ENCODE measurements at regions not wholly inside any gene's neighbourhood (a gene's known extent, or its start where the extent isn't known, plus 50 kb on each side); places are given as distances from the start of the nearest gene placed in this dataset.
"Not testable (repeated sequence)": the region's sequence is repeated elsewhere in the genome, so short reads cannot be mapped to it uniquely, and the experiment has no call there.

GRCh38 chr12:89825591-89826449 lies 117.2 kb upstream of the ATP2B1 start:
- CTCF ChIA-PET: no interaction called here
- intact Hi-C loops (cut with micrococcal nuclease): no loop called here
- no peaks in the 10 kb centered on the region for H3K9me3 Mint-ChIP-seq
- no peak overlapping the region for H3K4me3 Mint-ChIP-seq
- H3K4me1 Mint-ChIP-seq (ENCODE audit: low read depth): peaks cover 13% of the 10 kb centered on the region
- H3K36me3 Mint-ChIP-seq (ENCODE audit: low read depth): peaks cover 1% of the 10 kb centered on the region
- peaks cover 2% of the 10 kb centered on the region for H3K27me3 Mint-ChIP-seq (ENCODE audit: low read depth)
- DNase-seq: no peak
- H3K27ac Mint-ChIP-seq: no peak overlapping the region

- CTCF ChIA-PET: no interaction called here
- intact Hi-C loops (cut with micrococcal nuclease): no loop called here
- Mint-ChIP-seq H3K4me1 (ENCODE audit: low read depth) (peaks cover 13% of the 10 kb centered on the region), H3K9me3 (no peaks in the 10 kb centered on the region), H3K4me3 (no peak overlapping the region), H3K27me3 (ENCODE audit: low read depth) (peaks cover 2% of the 10 kb centered on the region), H3K36me3 (ENCODE audit: low read depth) (peaks cover 1% of the 10 kb centered on the region), H3K27ac (no peak overlapping the region)
- no peak for DNase-seq
Observed at GRCh38 chr12:89824822-89825221, 116.2 kb upstream of the ATP2B1 start.

GRCh38 chr12:89822992-89823391 lies 114.4 kb upstream of the ATP2B1 start:
- H3K36me3 Mint-ChIP-seq (ENCODE audit: low read depth); CTCF ChIA-PET; H3K4me3 Mint-ChIP-seq; DNase-seq; H3K9me3 Mint-ChIP-seq; H3K27me3 Mint-ChIP-seq (ENCODE audit: low read depth); intact Hi-C loops (cut with micrococcal nuclease); H3K27ac Mint-ChIP-seq: not testable (repeated sequence)
- peaks cover 13% of the 10 kb centered on the region for H3K4me1 Mint-ChIP-seq (ENCODE audit: low read depth)

GRCh38 chr12:89821896-89822295 lies 113.3 kb upstream of the ATP2B1 start:
- H3K36me3 Mint-ChIP-seq (ENCODE audit: low read depth): no peaks in the 10 kb centered on the region
- intact Hi-C loops (cut with micrococcal nuclease): no loop called here
- no peak overlapping the region for H3K4me3 Mint-ChIP-seq
- CTCF ChIA-PET: no interaction called here
- H3K27ac Mint-ChIP-seq: no peak overlapping the region
- H3K4me1 Mint-ChIP-seq (ENCODE audit: low read depth): peaks cover 13% of the 10 kb centered on the region
- no peaks in the 10 kb centered on the region for H3K9me3 Mint-ChIP-seq
- H3K27me3 Mint-ChIP-seq (ENCODE audit: low read depth): no peaks in the 10 kb centered on the region
- no peak for DNase-seq

- no peaks in the 10 kb centered on the region for H3K36me3 Mint-ChIP-seq (ENCODE audit: low read depth)
Observed at GRCh38 chr12:89817501-89818226, 109.0 kb upstream of the ATP2B1 start.

GRCh38 chr12:89815225-89815624 lies 106.6 kb upstream of the ATP2B1 start:
- CTCF ChIA-PET: no interaction called here
- Mint-ChIP-seq H3K27me3 (ENCODE audit: low read depth) (no peaks in the 10 kb centered on the region), H3K4me1 (ENCODE audit: low read depth) (no peaks in the 10 kb centered on the region), H3K9me3 (no peaks in the 10 kb centered on the region), H3K27ac (no peak overlapping the region), H3K36me3 (ENCODE audit: low read depth) (no peaks in the 10 kb centered on the region), H3K4me3 (no peak overlapping the region)
- DNase-seq: no peak
- intact Hi-C loops (cut with micrococcal nuclease): no loop called here

More at GRCh38 chr12:89817501-89818226, 109.0 kb upstream of the ATP2B1 start:
- Mint-ChIP-seq H3K9me3 (no peaks in the 10 kb centered on the region), H3K4me1 (ENCODE audit: low read depth) (no peaks in the 10 kb centered on the region), H3K27me3 (ENCODE audit: low read depth) (no peaks in the 10 kb centered on the region), H3K4me3 (no peak overlapping the region), H3K27ac (no peak overlapping the region)
- CTCF ChIA-PET: interaction anchor here (0.6 kb wide), 1 partner anchor 828 kb away, joined by 3 read pairs; no protein-coding TSS in a partner anchor
- intact Hi-C loops (cut with micrococcal nuclease): no loop called here
- DNase-seq: no peak

- intact Hi-C loops (cut with micrococcal nuclease): no loop called here
- Mint-ChIP-seq H3K36me3 (ENCODE audit: low read depth) (no peaks in the 10 kb centered on the region), H3K4me3 (no peak overlapping the region), H3K27ac (no peak overlapping the region), H3K27me3 (ENCODE audit: low read depth) (no peaks in the 10 kb centered on the region), H3K4me1 (ENCODE audit: low read depth) (no peaks in the 10 kb centered on the region), H3K9me3 (no peaks in the 10 kb centered on the region)
- CTCF ChIA-PET: no interaction called here
- DNase-seq: no peak
Observed at GRCh38 chr12:89803412-89803811, 94.8 kb upstream of the ATP2B1 start.

- CTCF ChIA-PET: no interaction called here
- DNase-seq: no peak
- Mint-ChIP-seq H3K4me1 (ENCODE audit: low read depth) (no peaks in the 10 kb centered on the region), H3K9me3 (no peaks in the 10 kb centered on the region), H3K36me3 (ENCODE audit: low read depth) (no peaks in the 10 kb centered on the region), H3K27ac (no peak overlapping the region), H3K27me3 (ENCODE audit: low read depth) (no peaks in the 10 kb centered on the region), H3K4me3 (no peak overlapping the region)
- intact Hi-C loops (cut with micrococcal nuclease): no loop called here
Observed at GRCh38 chr12:89801284-89801683, 92.6 kb upstream of the ATP2B1 start.

- intact Hi-C loops (cut with micrococcal nuclease): no loop called here
- Mint-ChIP-seq H3K4me3 (no peak overlapping the region), H3K36me3 (ENCODE audit: low read depth) (no peaks in the 10 kb centered on the region), H3K9me3 (no peaks in the 10 kb centered on the region), H3K4me1 (ENCODE audit: low read depth) (no peaks in the 10 kb centered on the region), H3K27me3 (ENCODE audit: low read depth) (no peaks in the 10 kb centered on the region), H3K27ac (no peak overlapping the region)
- CTCF ChIA-PET: no interaction called here
- DNase-seq: no peak
Observed at GRCh38 chr12:89800435-89800834, 91.8 kb upstream of the ATP2B1 start.

- Mint-ChIP-seq H3K36me3 (ENCODE audit: low read depth) (no peaks in the 10 kb centered on the region), H3K9me3 (no peaks in the 10 kb centered on the region), H3K4me3 (no peak overlapping the region), H3K27ac (no peak overlapping the region), H3K4me1 (ENCODE audit: low read depth) (no peaks in the 10 kb centered on the region), H3K27me3 (ENCODE audit: low read depth) (no peaks in the 10 kb centered on the region)
- no peak for DNase-seq
- CTCF ChIA-PET: no interaction called here
- intact Hi-C loops (cut with micrococcal nuclease): no loop called here
Observed at GRCh38 chr12:89799316-89799715, 90.7 kb upstream of the ATP2B1 start.

- Mint-ChIP-seq H3K4me3 (no peak overlapping the region), H3K9me3 (no peaks in the 10 kb centered on the region), H3K36me3 (ENCODE audit: low read depth) (no peaks in the 10 kb centered on the region), H3K4me1 (ENCODE audit: low read depth) (no peaks in the 10 kb centered on the region), H3K27me3 (ENCODE audit: low read depth) (no peaks in the 10 kb centered on the region), H3K27ac (no peak overlapping the region)
- CTCF ChIA-PET: interaction anchor here (0.7 kb wide), 1 partner anchor 204 kb away, joined by 3 read pairs; no protein-coding TSS in a partner anchor
- no peak for DNase-seq
- intact Hi-C loops (cut with micrococcal nuclease): no loop called here
Observed at GRCh38 chr12:89797436-89797835, 88.8 kb upstream of the ATP2B1 start.

GRCh38 chr12:89796798-89797382 lies 88.3 kb upstream of the ATP2B1 start:
- no peak overlapping the region for H3K27ac Mint-ChIP-seq
- H3K36me3 Mint-ChIP-seq (ENCODE audit: low read depth): no peaks in the 10 kb centered on the region
- H3K4me1 Mint-ChIP-seq (ENCODE audit: low read depth): no peaks in the 10 kb centered on the region
- no peaks in the 10 kb centered on the region for H3K27me3 Mint-ChIP-seq (ENCODE audit: low read depth)
- no peaks in the 10 kb centered on the region for H3K9me3 Mint-ChIP-seq
- CTCF ChIA-PET: interaction anchor here (0.7 kb wide), 1 partner anchor 204 kb away, joined by 3 read pairs; no protein-coding TSS in a partner anchor
- intact Hi-C loops (cut with micrococcal nuclease): no loop called here
- DNase-seq: no peak
- no peak overlapping the region for H3K4me3 Mint-ChIP-seq
